Thymus (tissue), 11 donors: ENCODE measurements at regions not wholly inside any gene's neighbourhood (a gene's known extent, or its start where the extent isn't known, plus 50 kb on each side); places are given as distances from the start of the nearest gene placed in this dataset.

Experiments
- DNase-seq, 9 donors: peaks; one replicate each; pipeline ENCODE4 v3.0.0-alpha.2; 2013; ENCODE audit warnings: low spot score in 9 of 9, low read depth in 6 of 9, missing footprints in 1 of 9
- H3K27ac ChIP-seq, 2 donors: one replicate each; pipeline ENCODE4 v1.5.1; 2013; ENCODE audit warnings: control low read depth in 1 of 2, low read depth in 1 of 2, low read length in 1 of 2, mild to moderate bottlenecking in 1 of 2, moderate library complexity in 1 of 2
- H3K27me3 ChIP-seq, 2 donors: one replicate each; pipeline ENCODE4 v1.5.1; 2013; ENCODE audit warnings: low read length in 1 of 2; ENCODE audit not compliant: control insufficient read depth in 2 of 2, insufficient read depth in 1 of 2
- H3K36me3 ChIP-seq, 2 donors: one replicate each; pipeline ENCODE4 v1.5.1; 2013; ENCODE audit warnings: low read length in 1 of 2, mild to moderate bottlenecking in 1 of 2, moderate library complexity in 1 of 2; ENCODE audit not compliant: control insufficient read depth in 2 of 2, insufficient read depth in 2 of 2
- H3K4me1 ChIP-seq, 2 donors: one replicate each; pipeline ENCODE4 v1.5.1; 2013; ENCODE audit warnings: low read length in 2 of 2; ENCODE audit not compliant: control insufficient read depth in 2 of 2, insufficient read depth in 2 of 2
- H3K4me3 ChIP-seq, 2 donors: one replicate each; pipeline ENCODE4 v1.5.1; 2013; ENCODE audit warnings: low read length in 2 of 2, control low read depth in 1 of 2, mild to moderate bottlenecking in 1 of 2
- H3K9me3 ChIP-seq, 2 donors: one replicate each; pipeline ENCODE4 v1.5.1; 2013; ENCODE audit warnings: low read length in 1 of 2, mild to moderate bottlenecking in 1 of 2; ENCODE audit not compliant: control insufficient read depth in 2 of 2, insufficient read depth in 1 of 2
- WGBS: extraction: QIAGEN DNeasy Blood & Tissue Kit; methylation state at CpG from one replicate; pipeline ENCODE4 v1.1.7; 2013; 5-methylcytosine and 5-hydroxymethylcytosine counted together
- donor health status: healthy.

GRCh38 chr9:90420211-90420610, 222.4 kb downstream of the DIRAS2 start:
- H3K27me3 ChIP-seq, result no peaks in the 10 kb centered on the region
- H3K4me3 ChIP-seq, result no peak overlapping the region
- no peaks in the 10 kb centered on the region for H3K9me3 ChIP-seq
- H3K27ac ChIP-seq, result no peak overlapping the region
- DNase-seq, result no peak
- no peaks in the 10 kb centered on the region for H3K4me1 ChIP-seq
- 91% methylated on average over 3 of the region's 3 CpGs for WGBS
- no peaks in the 10 kb centered on the region for H3K36me3 ChIP-seq

GRCh38 chr9:90420768-90421513, 221.7 kb downstream of the DIRAS2 start:
- WGBS, result 93% methylated on average over 9 of the region's 9 CpGs
- H3K4me3 ChIP-seq, result no peak overlapping the region

GRCh38 chr9:90421786-90422185, 220.8 kb downstream of the DIRAS2 start:
- Histone ChIP-seq H3K36me3 (no peaks in the 10 kb centered on the region), H3K27me3 (no peaks in the 10 kb centered on the region), H3K4me3 (no peak overlapping the region), H3K9me3 (no peaks in the 10 kb centered on the region), H3K27ac (no peak overlapping the region), H3K4me1 (no peaks in the 10 kb centered on the region)
- 94% methylated on average over 3 of the region's 3 CpGs for WGBS
- DNase-seq, result no peak

More at GRCh38 chr9:90420768-90421513, 221.7 kb downstream of the DIRAS2 start:
- DNase-seq, result no peak
- Histone ChIP-seq H3K27me3 (no peaks in the 10 kb centered on the region), H3K4me1 (no peaks in the 10 kb centered on the region), H3K27ac (no peak overlapping the region), H3K9me3 (no peaks in the 10 kb centered on the region), H3K36me3 (no peaks in the 10 kb centered on the region)

- no peaks in the 10 kb centered on the region for H3K4me1 ChIP-seq
- DNase-seq, result no peak
- H3K9me3 ChIP-seq, result no peaks in the 10 kb centered on the region
- H3K27me3 ChIP-seq, result no peaks in the 10 kb centered on the region
- H3K27ac ChIP-seq, result no peak overlapping the region
- WGBS, result 91% methylated on average over 10 of the region's 10 CpGs
- H3K36me3 ChIP-seq, result no peaks in the 10 kb centered on the region
- H3K4me3 ChIP-seq, result no peak overlapping the region
Measured at GRCh38 chr9:90423661-90424193, 218.9 kb downstream of the DIRAS2 start.

GRCh38 chr9:90428517-90428916, 214.1 kb downstream of the DIRAS2 start:
- no peaks in the 10 kb centered on the region for H3K36me3 ChIP-seq

GRCh38 chr9:90432951-90433350, 209.7 kb downstream of the DIRAS2 start:
- H3K4me3 ChIP-seq, result no peak overlapping the region
- H3K36me3 ChIP-seq, result no peaks in the 10 kb centered on the region
- 93% methylated on average over 8 of the region's 8 CpGs for WGBS
- peaks cover 0 to 12% of the 10 kb centered on the region in 2 donors for H3K27me3 ChIP-seq
- no peak for DNase-seq
- no peaks in the 10 kb centered on the region for H3K9me3 ChIP-seq
- no peak overlapping the region for H3K27ac ChIP-seq
- no peaks in the 10 kb centered on the region for H3K4me1 ChIP-seq

More at GRCh38 chr9:90428517-90428916, 214.1 kb downstream of the DIRAS2 start:
- no peak for DNase-seq
- H3K9me3 ChIP-seq, result no peaks in the 10 kb centered on the region
- H3K4me3 ChIP-seq, result no peak overlapping the region
- 95% methylated on average over 10 of the region's 10 CpGs for WGBS
- H3K4me1 ChIP-seq, result no peaks in the 10 kb centered on the region
- H3K27me3 ChIP-seq, result peaks cover 0 to 3% of the 10 kb centered on the region in 2 donors
- H3K27ac ChIP-seq, result no peak overlapping the region

- WGBS, result 55% methylated on average over 17 of the region's 17 CpGs
- H3K36me3 ChIP-seq, result no peaks in the 10 kb centered on the region
- no peaks in the 10 kb centered on the region for H3K9me3 ChIP-seq
- no peak overlapping the region for H3K27ac ChIP-seq
- H3K27me3 ChIP-seq, result peaks cover 0 to 12% of the 10 kb centered on the region in 2 donors
- no peak for DNase-seq
- no peaks in the 10 kb centered on the region for H3K4me1 ChIP-seq
- H3K4me3 ChIP-seq, result no peak overlapping the region
Measured at GRCh38 chr9:90433398-90433941, 209.2 kb downstream of the DIRAS2 start.

GRCh38 chr9:90441814-90442213, 200.8 kb downstream of the DIRAS2 start:
- 91% methylated on average over 4 of the region's 4 CpGs for WGBS
- Histone ChIP-seq H3K27me3 (no peaks in the 10 kb centered on the region), H3K4me1 (no peaks in the 10 kb centered on the region), H3K4me3 (no peak overlapping the region), H3K36me3 (no peaks in the 10 kb centered on the region), H3K9me3 (no peaks in the 10 kb centered on the region), H3K27ac (no peak overlapping the region)
- no peak for DNase-seq

GRCh38 chr9:90442723-90443122, 199.9 kb downstream of the DIRAS2 start:
- no peaks in the 10 kb centered on the region for H3K27me3 ChIP-seq
- no peak for DNase-seq
- WGBS, result 70% methylated on average over 5 of the region's 5 CpGs
- no peak overlapping the region for H3K27ac ChIP-seq
- no peak overlapping the region for H3K4me3 ChIP-seq
- H3K36me3 ChIP-seq, result no peaks in the 10 kb centered on the region
- no peaks in the 10 kb centered on the region for H3K4me1 ChIP-seq
- no peaks in the 10 kb centered on the region for H3K9me3 ChIP-seq
